GDM1 (cell line): ENCODE measurements at regions not wholly inside any gene's neighbourhood (a gene's known extent, or its start where the extent isn't known, plus 50 kb on each side); places are given as distances from the start of the nearest gene placed in this dataset.
"Not testable (repeated sequence)": the region's sequence is repeated elsewhere in the genome, so short reads cannot be mapped to it uniquely, and the experiment has no call there.

ENCODE experiments used
- DNase-seq: peaks from one replicate; lab custom pipeline; 2025; lab: John Stamatoyannopoulos, UW

DNA sequence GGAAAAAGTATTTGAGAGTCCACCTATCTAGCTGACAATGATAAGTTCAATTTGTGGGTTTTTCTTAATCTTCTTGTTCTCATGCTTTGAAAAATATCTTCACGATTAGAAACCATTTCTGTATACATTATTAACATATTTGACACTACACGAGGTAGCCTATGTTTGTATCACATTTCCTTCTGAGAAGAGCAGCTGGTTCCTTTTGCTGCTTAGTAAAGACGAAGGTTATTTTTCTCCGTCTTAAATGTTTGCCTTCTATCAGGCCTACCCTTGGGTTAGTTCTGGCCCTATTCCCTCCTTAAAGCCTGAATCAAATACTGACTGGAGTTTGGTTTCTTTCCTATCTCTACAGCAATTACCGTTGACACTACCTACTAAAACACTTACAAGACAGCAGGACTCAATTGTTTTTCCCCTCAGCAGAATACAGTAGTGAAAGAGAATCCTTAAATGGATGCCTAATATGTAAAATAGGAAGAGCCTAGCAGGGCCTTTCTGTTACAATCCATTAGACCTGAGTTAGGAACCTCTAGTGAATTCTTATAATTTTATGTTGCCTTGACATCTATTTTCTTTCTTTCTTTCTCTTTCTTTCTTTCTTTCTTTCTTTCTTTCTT, 790.4 kb downstream of the EPHA4 start:
- DNase-seq = no peak

DNA sequence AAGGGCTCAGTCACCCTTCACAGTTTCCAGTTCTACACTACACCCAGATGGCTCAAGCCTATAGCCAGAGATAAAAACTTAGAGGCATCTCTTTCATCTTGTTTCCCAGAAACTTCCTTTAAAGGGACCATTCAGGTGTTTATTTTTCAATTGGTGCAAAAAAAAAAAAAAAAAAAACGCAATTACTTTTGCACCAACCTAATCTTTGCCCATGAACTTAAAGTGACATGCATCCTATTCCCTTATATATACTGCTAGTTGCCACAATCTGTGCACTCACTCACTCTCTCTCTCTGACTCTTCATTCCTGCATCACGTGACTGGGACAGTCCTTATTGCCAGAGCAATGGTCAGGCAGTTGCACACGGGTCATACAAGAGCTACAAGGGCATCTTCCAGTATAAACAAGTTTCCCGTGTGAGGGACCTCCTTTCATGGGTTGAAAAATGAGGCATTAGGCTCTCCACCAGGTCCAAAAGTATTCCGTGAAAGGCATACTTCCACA, 789.4 kb downstream of the EPHA4 start:
- no peak for DNase-seq

DNA sequence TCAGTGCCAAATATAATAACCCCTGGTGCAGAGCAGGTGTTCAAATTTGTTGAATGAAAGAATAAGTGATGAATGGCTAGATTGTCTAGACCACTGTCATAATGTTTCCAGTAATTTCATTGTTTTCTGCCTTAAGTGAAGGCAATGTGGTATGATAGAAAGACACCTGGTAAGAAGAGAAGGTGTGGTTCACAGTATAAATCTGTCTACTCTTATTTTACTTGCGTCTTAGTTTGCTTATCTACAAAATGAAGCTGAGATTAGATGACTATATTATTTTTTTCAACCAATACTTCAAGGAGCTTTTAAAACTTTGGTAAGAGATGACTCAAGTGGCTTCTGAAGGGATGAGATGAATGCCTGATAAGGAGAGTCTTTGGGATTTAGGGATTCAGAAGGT, 788.4 kb downstream of the EPHA4 start:
- DNase-seq = no peak

DNA sequence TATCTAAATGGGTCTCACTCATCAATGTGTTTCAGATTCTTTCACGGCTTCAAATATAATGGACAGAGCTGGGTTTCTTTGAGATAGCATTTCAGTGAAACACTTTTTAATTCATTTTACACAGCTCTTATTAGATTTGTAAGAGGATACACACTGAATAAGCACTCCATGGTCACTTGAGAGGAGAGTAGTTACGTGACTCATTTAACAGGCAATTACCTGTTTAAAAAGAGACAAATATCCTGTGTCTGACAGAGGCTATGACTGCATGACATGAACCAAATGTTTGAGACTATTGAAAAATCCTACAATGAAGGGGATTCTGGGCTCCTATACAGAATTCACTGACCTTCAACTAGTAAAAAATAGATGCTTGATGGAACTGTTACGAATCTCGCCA, 786.9 kb downstream of the EPHA4 start:
- no peak for DNase-seq

DNA sequence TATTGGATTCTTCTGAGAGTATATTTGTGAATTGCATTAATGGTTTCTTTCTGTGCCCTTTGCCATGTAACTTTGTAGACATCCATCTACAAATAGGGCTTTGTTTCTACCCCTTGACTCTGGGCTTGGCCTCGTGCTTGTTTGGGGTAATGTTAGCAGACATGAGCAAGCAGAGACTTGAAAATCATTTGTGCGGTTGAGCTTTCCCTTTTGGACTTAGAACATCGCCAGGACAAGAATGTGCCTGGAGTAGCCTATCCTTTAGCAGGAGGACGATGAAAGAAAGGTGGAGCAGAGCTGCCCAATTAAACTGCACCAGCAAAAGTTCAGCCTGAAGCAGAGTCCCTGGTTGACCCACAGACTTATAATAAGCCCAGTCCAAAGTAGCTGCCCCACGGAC, 785.9 kb downstream of the EPHA4 start:
- no peak for DNase-seq

DNA sequence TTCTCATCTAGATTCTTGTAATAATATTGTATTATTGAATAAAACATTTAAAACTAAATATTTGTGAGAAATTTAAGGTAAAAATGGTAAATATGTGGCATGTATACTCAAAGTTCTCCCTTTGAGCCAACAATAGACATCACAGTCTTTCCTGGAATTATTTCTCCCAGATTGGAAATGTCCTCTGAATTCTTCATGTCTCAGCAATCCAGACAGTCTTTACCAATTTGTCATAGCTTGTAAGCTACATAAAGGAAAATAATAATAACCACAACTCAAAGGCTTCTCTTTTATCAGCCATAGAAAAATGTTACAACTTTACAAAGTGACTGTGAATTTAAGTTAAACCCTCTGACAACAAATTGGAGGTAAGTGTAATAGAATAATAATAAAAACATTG, 784.9 kb downstream of the EPHA4 start:
- DNase-seq = no peak

DNA sequence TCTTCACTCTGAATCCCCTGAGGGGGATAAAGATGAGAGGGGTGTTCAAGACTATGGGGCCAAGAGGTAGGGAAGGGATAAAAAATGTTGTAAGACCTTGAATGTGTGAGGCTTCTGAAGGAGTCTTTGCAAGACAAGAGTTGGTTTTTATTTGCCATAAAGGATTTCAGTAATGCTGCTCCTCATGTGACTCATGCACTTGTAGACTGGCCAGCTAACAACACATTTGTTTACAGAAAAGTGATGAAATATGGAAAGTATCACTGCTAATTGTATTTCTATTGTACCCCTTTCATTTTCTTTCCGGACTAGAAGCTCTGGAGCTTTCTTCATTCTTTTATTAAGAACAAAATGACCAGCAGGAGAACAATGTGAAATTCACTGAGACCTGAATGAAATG, 782.1 kb downstream of the EPHA4 start:
- no peak for DNase-seq

DNA sequence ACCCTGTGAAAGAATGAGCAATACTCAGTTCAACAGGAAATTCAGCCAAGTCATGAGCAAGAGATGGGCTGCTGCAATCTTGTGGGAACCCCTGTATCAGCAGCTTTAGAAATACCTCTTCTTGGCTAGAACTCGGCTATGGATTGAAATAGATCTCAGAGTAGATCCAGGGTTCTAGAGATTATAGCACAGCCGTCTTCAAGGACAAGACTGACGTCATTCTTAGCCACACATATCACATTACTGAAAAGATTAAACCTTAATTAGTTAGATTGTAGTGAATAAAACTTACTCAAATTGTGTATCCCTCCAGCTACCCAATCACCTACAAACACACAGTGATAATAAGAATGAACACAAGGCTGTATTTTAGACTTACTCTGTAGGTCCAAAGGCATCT, 776.4 kb downstream of the EPHA4 start:
- no peak for DNase-seq

DNA sequence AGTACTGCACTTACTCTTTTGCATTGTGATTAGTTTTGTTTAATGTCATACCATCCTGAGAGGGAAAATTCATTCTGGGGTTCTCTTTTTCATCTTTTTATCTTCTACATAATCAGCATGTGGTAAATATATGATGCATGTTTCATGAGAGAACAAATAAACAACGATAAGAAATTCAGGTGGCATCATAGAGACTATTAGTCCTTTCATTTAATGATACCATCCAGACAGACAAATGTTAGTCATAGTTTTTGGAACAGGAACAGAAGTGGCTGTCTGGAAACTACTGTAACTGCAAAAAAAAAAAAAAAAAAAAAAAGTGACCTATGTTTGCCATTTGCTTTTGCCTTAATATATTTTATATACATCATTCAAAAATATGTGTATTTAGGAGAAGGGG, 761.0 kb downstream of the EPHA4 start:
- no peak for DNase-seq

DNA sequence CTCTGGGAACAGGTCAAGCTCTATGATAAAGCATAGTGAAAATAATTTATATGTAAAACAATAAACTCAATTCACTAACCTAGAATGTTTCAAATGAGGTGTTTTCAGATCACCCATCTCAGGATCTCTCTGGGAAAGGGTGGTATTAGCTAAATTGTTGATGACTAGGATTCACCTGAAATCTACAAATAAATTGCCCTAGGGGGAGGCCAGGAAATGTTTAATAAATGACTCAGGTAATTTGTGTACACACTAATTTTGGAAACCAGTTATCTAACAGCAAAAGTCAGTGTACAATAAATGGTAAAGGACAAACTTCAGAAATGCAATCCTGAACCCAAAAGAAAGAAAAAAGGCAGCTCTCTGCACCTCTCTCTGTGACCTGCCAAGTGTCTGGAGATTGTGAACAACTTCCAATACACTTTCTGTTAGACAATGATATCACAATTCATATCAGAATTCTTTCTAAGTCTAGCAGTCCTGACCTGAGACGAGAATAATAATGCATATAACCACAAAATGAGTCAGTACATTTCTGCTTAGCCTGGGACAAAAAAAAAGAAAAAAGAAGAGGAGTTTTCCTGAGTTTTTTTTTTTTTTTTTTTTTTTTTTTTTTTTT, 760.0 kb downstream of the EPHA4 start:
- no peak for DNase-seq

DNA sequence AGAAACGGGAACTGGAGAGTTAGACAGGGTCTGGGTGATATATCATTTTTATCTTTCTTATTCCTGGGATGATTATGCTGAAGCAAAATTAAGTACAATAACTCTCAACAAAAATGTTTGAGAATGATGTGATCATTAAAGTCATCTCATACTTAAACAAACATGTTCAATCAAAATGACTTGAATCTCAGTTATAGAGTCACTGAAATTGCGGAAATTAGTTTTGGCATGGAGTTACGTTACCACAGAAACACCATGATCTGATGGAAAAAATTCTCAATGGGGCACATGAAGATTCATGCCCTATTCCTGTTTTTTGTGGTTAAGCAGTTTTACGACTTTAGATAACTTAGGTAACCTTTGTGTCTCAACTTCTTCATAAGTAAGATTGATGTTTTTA, 757.7 kb downstream of the EPHA4 start:
- DNase-seq = no peak

DNA sequence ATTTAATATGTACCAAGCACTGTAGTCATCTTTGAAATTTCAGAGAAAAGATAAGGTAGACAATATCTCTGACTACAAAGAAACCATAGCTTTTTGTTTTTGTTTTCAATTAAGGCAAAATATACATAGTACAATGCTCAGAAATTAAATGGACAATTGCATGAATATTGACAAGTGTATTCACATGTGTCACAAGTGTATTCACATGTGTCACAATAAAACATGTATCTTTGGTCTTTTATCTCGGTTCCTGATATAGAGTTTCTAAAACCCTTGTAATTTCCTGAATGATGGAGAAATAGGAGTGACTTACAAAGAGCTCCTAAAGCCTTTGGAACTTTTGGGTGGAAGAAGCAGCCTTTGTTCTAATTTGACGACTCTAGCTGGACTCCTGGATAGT, 756.4 kb downstream of the EPHA4 start:
- DNase-seq = no peak

DNA sequence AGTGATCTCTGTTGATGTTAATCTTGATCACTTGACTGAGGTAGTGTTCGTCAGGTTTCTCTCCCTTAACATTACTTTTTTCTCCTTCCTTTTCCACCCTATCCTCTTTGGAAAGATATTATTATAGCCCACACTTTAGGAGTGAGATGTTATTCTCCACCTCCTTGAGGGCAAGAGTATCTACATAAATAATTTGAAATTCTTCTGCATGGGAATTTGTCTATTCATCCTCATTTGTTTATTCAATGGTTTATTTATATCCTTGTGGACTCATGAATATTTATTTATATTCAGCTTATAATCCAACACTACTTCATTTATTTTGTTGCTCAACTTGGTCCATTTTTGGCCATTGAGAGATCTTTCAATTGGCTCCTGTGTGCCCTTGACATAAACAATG, 750.4 kb downstream of the EPHA4 start:
- no peak for DNase-seq

DNA sequence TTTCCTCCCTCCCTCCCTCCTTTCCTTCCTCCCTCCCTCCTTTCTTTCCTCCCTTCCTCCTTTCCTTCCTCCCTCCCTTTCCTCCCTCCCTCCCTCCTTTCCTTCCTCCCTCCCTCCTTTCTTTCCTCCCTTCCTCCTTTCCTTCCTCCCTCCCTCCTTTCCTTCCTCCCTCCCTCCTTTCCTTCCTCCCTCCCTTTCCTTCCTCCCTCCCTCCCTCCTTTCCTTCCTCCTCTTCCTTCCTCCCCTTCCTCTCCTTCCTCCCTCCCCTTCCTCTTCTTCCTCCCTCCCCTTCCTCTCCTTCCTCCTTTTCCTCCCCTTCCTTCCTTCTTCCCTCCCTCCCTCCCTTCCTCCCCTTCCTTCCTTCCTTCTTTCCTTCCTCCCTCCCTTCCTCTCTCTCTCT, 748.5 kb downstream of the EPHA4 start:
- not testable (repeated sequence) for DNase-seq

DNA sequence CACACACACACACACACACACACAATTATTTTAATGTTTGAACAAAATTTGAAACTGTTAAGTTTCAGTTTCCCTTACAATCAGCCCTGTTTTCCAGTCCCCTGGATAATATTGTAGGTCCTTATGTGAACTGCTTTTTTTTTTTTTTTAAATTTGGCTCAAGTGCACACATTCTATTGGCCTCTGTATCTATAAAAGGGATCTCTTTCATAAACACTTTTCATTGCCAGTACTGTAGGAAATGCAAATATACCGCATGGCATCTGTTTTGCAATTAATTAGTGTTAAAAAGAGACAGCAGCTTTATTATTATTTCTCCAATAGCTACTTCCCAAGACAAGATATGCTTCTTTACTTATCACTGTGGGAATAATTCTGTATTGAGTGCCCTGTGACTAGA, 738.7 kb downstream of the EPHA4 start:
- no peak for DNase-seq

DNA sequence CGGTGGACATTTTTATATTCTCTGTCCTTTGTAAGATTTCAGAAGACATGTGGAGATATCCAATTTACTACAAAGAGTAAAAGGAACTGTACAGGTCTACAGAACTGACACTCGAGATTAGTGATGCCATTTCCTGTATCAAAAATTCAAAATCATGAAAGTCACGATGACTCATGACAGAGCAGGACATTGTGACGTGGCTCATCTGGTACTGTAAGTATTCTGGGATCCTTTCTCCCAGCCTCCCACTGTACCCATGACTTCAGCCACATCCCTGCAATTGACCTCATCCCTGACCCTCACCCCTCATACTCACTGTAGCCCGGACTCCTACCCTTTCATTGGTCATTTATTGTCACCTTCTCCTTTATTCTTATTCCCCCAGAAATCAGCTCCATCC, 736.5 kb downstream of the EPHA4 start:
- no peak for DNase-seq

DNA sequence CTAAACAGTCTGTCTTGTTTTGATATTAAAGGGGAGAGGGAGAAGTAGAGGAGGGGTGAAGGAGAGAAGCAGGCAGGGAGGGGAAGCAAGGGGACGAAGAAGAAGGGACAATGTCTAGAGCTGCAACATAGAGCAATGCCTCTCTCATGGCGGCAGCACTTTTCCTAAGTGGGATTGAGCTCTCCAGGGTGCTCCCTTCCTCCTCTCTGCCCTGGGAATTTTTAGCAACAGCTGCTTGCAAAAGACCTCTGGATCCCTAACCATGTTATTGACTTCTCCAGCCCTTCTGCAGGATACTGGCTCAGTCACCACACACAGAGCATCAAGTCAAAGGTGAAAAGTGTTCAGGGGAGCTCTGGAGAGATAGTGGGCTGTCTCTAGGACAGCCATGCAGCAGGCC, 734.9 kb downstream of the EPHA4 start:
- no peak for DNase-seq

DNA sequence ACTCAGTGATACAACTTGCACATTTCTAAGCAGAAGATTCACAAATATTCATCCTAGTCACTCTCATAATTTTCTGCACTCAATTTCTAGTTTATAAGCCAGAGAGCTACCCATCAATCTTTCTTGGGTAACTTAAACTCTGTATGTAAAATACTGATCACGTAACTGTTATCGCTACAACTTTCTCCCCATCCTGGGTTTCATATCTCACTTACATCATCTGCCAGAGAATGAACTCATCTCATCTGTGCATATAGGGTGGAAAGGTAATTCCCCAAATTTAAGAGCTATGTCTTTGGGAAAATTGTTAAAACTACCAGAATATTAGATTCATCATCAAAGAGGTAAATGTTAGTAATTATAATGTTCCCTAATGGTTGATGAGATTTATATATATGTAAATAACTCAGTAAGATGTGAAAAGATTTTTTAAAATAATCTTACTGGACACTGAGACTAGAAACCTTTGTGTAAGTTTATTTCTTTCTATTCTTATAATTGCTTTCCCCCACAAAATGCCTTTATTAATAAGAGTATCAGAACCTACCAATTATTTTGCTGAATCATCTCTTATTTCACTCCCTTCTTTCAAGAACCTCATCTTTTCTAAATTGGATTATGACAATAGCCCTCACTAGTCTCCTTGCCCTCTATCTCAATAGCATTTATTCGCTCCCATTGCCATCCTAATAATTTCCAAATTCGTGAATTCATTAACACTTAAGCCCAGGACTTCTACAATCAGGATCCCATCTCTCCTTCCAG, 729.0 kb downstream of the EPHA4 start:
- DNase-seq = no peak

DNA sequence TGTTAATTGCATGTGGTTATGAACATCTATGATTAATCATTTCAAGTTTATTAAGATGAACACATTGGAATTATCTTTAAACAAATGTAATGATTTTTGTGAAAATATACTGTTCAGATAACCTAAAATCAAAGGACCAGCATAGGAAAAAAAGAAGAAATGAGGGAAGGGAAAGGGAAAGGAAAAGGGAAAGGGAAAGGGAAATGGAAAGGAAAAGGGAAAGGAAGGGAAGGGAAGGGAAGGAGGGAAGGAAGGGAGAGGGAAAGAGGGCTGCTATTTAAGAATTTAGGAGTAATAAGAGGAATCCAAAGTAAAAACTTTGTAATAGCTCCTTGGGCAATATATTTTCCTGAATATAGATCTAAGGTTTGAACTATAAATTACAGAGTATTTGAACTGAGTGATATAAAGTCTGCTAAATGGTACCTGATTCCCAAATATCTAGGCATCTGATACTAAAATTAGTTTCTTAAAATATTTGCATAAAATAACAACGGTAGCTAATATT, 726.3 kb downstream of the EPHA4 start:
- DNase-seq = no peak

DNA sequence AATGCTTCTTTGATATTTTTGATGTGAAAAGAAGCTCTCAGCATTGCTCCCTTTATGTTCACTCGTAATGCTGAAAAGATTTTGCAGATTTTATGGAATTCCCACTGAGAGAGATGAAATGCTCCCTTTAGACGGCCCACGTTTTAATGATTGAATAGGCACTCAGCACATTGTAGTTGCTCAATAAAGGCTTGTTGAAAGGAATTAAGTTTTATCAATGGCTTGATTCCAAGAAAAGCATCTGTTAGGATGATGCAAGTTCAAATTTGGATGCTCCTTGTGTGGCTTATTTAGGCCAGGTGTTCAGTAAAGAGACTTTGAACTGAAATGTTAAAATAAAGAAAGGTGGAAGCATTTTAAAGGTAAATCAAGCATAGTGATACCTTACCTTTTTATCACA, 725.1 kb downstream of the EPHA4 start:
- no peak for DNase-seq

DNA sequence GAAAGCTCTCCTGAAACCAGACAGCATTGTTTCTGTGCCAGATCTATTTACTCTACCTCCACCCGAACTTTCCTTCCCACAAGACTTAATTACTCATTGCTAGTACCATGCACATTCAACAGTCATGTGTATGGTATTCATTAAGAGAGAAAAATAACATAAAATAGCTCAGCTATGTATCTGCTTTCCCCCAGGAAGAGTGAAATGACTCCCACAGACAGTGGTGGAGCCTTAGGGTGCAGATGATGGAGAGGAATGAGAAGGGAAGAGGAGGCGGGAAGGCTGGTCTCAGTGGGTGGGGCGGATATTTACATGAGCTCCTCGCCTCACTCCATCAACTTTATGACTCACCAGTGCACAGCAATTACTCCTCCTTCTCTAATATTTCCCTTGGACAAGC, 724.5 kb downstream of the EPHA4 start:
- DNase-seq = no peak

DNA sequence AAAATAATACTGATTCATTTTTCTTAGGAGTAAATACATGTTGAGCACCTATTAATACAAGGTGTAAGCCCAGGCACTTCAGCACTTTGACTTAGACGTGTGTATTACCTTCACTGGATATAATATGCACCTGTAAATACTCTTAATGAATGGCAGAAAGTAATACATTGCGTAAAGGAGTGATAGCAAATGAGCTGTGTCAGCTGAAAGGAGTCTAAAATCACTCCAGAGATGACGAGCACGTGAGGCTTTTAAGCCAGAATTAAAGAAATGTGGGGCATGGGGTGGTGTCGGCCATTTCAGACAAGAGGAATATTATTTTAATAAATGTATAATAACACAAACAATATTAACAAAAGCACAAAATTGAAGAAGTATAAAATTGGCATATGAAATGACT, 722.7 kb downstream of the EPHA4 start:
- no peak for DNase-seq

DNA sequence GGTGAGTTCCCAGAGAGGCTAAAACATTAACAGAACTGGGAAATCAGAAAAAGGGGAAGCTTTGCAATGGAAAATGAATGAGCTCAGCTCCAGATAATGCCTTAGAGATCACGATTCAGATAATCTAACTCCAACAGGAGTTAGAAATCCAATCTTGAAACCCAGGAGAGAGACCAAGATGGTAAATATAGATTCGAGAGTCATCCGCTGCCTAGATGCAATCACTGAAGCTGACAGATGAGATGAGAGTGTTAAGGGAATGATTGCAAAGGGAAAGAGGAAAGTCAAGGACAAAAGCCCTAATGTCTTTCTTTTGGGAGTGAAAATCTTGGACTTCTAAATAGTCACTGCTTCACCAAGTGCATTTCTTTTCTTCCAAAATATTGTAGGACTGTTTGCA, 722.0 kb downstream of the EPHA4 start:
- no peak for DNase-seq
